ENCODE measurements at regions not wholly inside any gene's neighbourhood (a gene's known extent, or its start where the extent isn't known, plus 50 kb on each side); places are given as distances from the start of the nearest gene placed in this dataset.

- no peak overlapping the region for H3K27ac Mint-ChIP-seq
- H3K4me3 Mint-ChIP-seq: no peak overlapping the region
- H3K36me3 Mint-ChIP-seq: no peaks in the 10 kb centered on the region
- no peaks in the 10 kb centered on the region for H3K27me3 Mint-ChIP-seq
- H3K4me1 Mint-ChIP-seq (ENCODE audit: unreplicated experiment): peaks cover 54% of the 10 kb centered on the region
- no peaks in the 10 kb centered on the region for H3K9me3 Mint-ChIP-seq
- TF ChIP-seq, protein P1, sequence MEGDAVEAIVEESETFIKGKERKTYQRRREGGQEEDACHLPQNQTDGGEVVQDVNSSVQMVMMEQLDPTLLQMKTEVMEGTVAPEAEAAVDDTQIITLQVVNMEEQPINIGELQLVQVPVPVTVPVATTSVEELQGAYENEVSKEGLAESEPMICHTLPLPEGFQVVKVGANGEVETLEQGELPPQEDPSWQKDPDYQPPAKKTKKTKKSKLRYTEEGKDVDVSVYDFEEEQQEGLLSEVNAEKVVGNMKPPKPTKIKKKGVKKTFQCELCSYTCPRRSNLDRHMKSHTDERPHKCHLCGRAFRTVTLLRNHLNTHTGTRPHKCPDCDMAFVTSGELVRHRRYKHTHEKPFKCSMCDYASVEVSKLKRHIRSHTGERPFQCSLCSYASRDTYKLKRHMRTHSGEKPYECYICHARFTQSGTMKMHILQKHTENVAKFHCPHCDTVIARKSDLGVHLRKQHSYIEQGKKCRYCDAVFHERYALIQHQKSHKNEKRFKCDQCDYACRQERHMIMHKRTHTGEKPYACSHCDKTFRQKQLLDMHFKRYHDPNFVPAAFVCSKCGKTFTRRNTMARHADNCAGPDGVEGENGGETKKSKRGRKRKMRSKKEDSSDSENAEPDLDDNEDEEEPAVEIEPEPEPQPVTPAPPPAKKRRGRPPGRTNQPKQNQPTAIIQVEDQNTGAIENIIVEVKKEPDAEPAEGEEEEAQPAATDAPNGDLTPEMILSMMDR (conservative IDR thresholded peaks at IDR 0.05): no peak
- DNase-seq (ENCODE audit: extremely low spot score, unreplicated experiment): no peak
These were observed 220.3 kb downstream of the PLPP3 start for GRCh38 chr1:56359056-56359455.

- no peaks in the 10 kb centered on the region for H3K36me3 Mint-ChIP-seq
- H3K4me1 Mint-ChIP-seq (ENCODE audit: unreplicated experiment): peaks cover 47% of the 10 kb centered on the region
- no peaks in the 10 kb centered on the region for H3K27me3 Mint-ChIP-seq
- H3K27ac Mint-ChIP-seq: no peak overlapping the region
- no peaks in the 10 kb centered on the region for H3K9me3 Mint-ChIP-seq
- H3K4me3 Mint-ChIP-seq: no peak overlapping the region
- DNase-seq (ENCODE audit: extremely low spot score, unreplicated experiment): no peak
- TF ChIP-seq, protein P1 (conservative IDR thresholded peaks at IDR 0.05): no peak
These were observed 221.3 kb downstream of the PLPP3 start for GRCh38 chr1:56357927-56358690.

DNA sequence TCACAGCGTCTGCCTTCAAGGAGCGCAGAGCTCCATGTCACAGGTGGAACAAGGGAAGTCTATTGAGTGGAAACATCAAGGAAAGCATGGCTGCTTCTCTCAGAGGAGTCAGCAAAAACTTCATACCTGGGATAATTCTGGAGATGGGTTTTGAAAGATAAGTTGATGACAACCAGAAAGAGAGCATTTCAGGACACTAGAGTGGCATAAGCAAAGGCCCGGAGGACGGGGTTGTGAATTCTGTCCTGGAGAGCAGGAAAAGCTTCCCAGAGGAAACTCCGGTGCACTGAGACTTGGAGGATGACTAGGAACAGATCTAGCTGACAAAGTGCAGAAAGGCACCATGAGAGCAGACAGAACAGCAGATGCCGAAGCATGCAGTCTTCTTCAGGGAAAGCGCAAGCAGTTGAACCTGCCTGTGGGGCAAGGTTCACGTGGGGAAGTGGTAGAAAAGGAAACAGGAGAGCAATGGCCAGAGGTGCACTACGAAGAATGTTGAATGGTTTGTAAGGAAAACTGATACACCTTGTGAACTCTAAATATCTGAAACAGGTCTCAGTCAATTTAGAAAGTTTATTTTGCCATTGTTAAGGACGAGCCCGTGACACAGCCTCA, 222.9 kb downstream of the PLPP3 start:
- TF ChIP-seq, protein P1 (conservative IDR thresholded peaks at IDR 0.05): no peak
- Mint-ChIP-seq H3K4me3 (no peak overlapping the region), H3K36me3 (no peaks in the 10 kb centered on the region), H3K27me3 (no peaks in the 10 kb centered on the region), H3K9me3 (no peaks in the 10 kb centered on the region), H3K4me1 (ENCODE audit: unreplicated experiment) (peaks cover 37% of the 10 kb centered on the region), H3K27ac (no peak overlapping the region)
- no peak for DNase-seq (ENCODE audit: extremely low spot score, unreplicated experiment)

- Mint-ChIP-seq H3K4me1 (ENCODE audit: unreplicated experiment) (peaks cover 37% of the 10 kb centered on the region), H3K27ac (no peak overlapping the region), H3K27me3 (no peaks in the 10 kb centered on the region), H3K4me3 (no peak overlapping the region), H3K9me3 (no peaks in the 10 kb centered on the region), H3K36me3 (no peaks in the 10 kb centered on the region)
- TF ChIP-seq, protein P1 (conservative IDR thresholded peaks at IDR 0.05): no peak
- DNase-seq (ENCODE audit: extremely low spot score, unreplicated experiment): no peak
These were observed 223.4 kb downstream of the PLPP3 start for GRCh38 chr1:56355918-56356317.

- Mint-ChIP-seq H3K4me3 (no peak overlapping the region), H3K36me3 (no peaks in the 10 kb centered on the region), H3K9me3 (no peaks in the 10 kb centered on the region), H3K27ac (no peak overlapping the region), H3K4me1 (ENCODE audit: unreplicated experiment) (peaks cover 37% of the 10 kb centered on the region), H3K27me3 (no peaks in the 10 kb centered on the region)
- no peak for DNase-seq (ENCODE audit: extremely low spot score, unreplicated experiment)
- TF ChIP-seq, protein P1 (conservative IDR thresholded peaks at IDR 0.05): no peak
These were observed 223.9 kb downstream of the PLPP3 start for GRCh38 chr1:56355422-56355821.
